GM18502 (cell line): ENCODE measurements at regions not wholly inside any gene's neighbourhood (a gene's known extent, or its start where the extent isn't known, plus 50 kb on each side); places are given as distances from the start of the nearest gene placed in this dataset.

Experiments
- ATAC-seq: cut with Tn5 transposase; IDR thresholded peaks from one replicate; pipeline ENCODE4 v1.9.1; 2021; ENCODE audit warnings: mild to moderate bottlenecking; ENCODE audit not compliant: unreplicated experiment, poor library complexity

DNA sequence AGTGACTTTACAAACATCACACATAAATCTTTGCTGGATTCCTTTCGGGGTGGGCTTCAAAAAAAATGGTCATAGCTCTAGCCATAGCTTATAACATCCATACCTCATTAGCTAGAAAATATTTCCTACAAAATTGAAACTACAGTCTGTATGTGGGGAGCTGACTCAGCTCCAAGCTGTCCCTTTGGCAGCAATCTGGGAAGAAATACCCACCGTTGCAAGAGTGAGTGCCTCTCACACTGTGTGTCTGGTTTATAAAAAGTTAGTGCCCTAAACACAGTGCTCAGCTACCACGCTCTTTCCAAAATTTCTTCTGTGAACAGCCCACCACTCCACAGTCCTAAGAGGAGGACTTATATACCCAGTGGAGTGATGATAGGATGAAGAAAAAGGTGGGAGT, 170.1 kb downstream of the RBM43 start:
- ATAC-seq, result no peak

DNA sequence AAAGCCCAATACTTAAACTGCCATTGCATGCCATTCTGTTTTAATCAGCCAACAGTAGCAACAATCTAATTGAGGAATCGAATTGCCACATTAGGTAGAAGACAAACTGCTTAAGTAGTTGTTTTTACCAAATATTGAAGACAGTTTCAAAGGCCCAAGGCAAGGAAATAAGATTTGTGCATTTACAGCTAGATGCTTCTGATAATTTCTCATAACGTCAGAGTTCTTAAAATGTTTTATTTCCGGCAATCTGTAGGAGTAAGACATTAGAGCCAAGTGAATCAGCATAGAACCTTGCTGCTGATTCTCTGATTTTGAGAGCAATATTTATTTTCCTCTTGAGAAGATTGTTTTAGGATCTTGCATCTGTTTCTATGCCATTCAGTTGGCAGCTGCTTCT, 174.3 kb downstream of the RBM43 start:
- no peak for ATAC-seq

DNA sequence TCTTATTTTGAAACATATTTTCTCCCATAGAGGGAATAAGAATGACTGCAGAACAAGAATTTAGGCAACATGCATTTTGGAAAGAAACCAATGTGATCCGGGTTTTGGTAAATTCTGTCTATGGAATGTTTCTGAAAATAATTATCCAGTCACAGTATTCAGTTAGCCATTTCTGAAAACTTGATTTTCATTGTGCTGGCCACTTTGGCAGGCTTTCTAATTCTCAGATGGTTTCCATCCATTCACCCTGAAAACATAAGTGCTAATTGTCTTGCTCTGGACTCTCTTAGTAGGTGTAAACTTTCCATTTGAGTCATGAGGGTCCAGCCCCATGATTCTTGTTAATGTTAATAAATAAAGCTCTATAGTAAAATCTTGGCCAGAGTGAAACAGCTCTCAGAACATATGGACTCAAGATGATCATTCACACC, 176.5 kb downstream of the RBM43 start:
- no peak for ATAC-seq

DNA sequence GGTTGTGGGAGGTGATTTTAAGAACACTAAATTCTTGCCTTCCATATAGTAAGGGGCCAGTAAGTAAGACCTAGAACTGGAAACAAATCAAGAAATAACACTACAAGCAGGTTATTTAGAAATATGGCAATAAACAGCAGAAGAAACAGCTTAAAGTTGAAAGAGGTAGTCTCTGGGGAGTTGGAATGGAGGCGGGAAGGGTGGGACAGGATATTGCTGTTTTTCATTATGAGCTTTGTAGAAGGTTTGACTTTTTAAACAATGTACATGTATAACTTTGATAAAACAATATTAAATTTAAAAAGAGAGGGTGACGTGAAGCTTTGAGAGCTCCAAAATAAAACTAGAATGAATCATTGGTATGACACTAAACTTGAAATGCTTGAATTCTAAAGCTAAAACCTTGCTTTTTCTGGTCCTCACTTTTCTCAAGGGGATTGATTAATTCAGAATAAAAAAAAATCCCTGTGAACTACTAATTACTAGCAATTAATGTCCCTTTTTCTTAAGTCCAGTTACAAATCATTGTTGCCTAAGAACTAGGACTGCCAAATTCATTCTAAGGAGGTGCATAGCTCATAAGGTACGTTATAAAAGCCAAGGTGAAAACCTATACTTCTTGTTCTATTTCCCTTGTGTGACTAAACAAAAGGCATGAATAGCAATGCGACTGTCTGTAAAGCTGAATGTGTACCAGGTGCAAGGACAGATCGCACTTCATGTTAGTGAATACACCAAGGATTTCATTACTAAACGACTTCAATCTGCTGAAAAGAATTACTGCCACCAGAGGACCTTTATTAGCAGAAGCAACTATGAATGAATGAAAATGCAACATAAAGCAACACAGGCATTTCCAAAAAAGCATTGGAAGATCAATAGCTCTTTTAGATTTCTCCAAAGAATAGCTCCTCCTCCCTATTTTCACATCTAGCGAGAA, 177.5 kb downstream of the RBM43 start:
- ATAC-seq, result no peak

DNA sequence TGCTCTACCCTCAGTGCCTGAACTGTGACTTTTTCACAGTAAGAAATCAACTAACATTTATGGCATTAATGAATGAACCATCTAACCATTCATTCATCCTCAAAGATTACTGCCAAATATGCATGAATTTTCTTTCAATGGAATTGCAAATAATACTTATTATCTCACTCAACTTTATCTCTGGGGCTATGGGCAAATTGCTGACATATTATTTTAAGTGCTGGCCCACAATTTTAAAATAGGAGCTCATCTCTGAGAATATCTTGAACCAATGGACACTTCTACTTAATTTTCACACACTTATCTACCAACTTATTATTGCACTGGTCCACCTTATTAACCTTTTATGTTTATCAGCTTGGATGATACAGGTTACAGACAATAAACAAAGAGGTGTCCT, 182.8 kb downstream of the RBM43 start:
- ATAC-seq, result no peak

DNA sequence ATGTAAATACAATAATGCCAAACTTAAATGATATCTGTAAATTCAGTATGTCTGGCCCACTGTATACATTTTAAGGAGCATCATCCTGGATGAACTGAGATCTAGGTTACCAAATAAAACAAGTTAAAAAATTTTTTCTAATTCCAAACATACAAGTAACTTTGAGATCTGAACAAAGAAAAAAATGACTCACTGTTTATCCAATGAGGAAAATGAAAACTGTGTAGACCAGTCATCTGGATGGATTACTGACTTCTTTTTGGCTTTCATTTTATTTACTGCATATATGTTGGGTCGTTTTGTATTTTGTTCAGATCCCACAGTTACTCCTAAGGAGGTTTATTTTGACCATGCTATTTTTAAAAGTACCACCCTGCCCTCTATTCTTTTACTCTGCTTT, 189.8 kb downstream of the RBM43 start:
- no peak for ATAC-seq

DNA sequence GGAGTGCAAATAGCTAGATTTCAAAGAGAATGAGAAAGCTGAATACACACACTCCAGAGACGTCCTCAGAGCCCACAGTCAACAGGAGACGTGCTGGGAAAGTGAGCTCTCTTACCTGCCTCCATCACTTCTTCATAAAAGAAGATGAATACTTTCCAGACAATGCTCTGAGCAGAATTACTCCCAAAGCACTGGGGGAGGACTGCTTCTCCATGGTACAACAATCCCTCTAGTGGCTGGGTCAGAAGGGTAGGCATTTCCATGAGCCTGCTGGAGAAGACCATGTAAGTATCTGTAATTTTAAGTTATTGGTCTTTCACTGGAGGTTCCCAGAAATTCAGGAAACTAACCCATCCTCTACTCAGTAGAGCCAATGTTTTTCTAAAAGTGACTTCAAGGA, 190.3 kb downstream of the RBM43 start:
- no peak for ATAC-seq

DNA sequence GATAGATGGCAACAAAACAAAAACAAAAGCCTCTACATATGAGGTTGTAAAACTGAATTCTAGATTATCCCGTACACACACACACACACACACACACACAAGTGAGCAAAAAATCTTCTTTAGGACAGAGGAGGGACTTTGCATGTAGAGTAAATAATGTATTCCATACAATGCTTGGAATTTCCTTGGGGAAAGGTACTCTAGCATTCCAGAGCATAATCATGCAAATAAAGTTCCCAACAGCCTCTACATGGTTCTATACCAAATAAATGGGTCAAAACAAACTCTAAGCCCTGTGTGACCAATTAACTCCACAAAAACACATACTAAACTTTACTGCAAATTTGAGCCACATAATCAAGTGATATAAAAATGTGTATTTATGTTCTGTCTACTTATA, 191.4 kb downstream of the RBM43 start:
- ATAC-seq, result no peak

DNA sequence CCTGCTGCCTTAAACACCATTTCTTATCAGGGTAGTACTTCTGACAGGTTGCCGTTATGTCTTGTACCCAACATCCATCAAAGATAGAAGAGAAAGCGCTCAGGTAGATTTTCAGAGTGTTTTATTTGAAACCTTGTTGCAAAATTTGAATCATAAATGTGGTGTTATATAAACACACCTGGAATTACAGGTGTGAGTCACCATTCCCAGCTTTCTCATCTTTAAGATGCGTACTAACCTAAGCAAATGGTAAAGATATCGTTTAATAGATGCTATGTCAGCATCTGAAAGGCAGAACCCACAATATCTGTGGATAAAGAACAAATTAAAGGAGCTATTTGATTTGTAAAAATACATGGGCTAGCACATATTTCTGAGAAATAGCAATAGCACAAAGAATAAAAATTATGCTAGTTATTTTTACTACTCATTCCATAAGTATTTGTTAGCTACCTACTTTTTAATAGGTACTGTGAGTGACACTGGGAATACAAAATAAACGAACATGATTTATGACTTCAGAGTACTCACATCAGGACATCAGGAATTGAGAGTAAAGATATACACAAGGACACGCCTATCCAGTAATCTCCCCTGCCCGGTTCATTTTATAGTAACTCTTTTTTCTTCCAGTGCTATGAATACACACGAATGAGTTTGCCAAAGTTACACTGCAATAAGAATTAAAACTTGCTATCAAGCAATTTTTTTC, 193.8 kb downstream of the RBM43 start:
- no peak for ATAC-seq

DNA sequence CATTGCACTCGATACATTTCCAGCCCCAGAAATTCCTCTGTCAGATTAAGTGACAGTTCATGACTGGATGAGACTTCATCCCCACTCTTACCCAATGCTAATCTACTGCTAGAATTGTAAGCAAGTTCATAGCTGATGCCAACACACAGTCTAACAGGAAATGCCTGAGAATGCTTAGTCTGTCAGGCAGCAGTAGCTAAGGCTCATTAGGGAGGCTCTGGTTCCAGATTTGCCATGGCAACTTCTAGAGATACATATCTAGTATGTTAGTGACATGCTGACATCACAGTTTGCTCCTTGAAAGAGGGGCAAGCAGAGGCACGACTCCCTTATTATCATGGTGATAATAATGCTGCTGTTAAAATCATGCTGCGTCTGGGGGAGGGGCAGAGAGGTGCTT, 198.4 kb downstream of the RBM43 start:
- no peak for ATAC-seq

DNA sequence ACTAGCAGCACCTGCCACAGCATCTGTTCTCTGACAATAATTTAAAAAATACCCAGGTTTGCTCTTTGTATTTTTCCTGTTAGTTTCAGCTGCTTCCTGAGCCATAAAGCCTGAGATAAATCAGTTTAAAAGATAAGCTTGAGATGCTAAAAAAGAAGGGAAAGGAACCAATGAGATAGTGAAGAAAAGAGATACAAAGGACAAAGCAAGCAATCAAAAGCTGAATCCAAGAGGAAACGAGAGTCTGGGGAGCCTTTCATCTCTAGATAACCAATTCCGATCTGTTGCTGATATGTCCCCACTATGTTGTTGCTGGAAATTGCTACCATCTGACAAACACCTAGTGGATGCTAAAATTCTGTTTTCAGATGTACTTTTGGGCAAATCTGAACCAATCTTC, 201.4 kb downstream of the RBM43 start:
- ATAC-seq, result no peak

DNA sequence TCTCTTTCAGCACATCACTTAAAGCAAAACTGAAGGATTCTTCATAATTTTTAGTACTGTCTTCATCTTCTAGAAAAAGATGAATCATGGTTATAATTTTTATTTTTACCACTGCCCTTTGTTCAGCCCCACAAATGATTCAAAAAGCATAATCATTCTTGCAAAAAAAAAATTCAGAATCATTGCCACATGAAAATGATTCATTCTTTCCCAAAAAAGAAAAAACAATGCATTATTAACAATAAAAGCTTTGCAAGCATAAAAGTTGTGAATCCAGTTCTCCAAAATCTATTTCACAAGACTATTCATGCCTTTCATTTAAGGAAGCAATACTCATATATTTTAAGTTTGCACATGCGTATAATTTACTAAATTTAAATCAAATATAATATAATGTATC, 204.8 kb downstream of the RBM43 start:
- no peak for ATAC-seq

DNA sequence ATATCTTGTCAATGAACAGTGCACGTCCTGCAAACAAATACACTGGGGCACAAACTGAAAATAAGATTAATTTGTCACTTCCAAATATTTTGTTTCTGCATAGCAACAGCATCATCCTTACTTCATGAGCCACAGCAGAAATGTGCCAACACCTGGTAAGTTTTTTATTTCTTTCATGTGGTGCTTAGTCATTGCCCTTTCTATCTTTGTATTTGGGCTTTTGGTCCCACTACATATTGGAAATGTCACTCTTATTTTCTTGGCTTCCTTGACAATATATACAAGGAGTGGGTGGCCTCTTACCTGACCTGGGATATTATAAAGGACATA, 208.0 kb downstream of the RBM43 start:
- ATAC-seq, result no peak

DNA sequence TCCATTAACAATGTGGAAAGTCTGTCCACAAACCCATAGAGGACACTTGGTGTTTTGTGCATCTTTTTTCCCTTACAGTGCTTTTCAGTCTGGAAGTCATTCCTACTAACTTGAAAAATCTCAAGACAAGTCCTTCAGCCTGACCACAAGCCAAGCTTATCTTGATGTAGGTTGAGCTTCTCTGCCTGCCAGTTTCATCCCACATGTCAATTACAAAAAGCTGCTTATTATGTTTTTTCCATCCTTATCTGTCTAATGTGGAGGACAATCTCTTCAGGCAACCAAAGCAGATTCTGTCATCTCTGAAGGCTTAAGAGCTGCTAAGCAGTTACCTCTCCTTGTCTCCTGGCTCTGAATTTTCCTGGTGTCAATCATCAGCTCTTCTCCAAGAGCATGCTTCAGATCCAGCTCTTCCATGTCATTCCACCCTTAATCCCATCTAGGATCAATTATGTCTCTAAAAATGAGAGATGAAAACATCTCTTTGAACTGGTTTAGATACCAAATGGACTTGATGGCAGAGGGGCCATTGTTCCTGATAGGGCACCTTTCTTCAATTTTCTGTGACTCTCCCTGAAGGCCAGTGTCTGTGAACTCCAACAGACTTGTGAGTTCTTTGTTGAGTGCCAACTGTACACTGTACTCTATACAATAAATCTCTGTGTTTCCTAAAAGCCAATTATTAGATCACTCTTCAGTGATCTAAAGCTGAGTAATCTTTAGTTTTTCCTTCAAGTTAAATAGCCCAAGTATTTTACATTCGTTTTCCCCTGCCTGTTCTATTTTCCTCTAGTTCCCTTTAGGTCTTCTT, 208.6 kb downstream of the RBM43 start:
- no peak for ATAC-seq

DNA sequence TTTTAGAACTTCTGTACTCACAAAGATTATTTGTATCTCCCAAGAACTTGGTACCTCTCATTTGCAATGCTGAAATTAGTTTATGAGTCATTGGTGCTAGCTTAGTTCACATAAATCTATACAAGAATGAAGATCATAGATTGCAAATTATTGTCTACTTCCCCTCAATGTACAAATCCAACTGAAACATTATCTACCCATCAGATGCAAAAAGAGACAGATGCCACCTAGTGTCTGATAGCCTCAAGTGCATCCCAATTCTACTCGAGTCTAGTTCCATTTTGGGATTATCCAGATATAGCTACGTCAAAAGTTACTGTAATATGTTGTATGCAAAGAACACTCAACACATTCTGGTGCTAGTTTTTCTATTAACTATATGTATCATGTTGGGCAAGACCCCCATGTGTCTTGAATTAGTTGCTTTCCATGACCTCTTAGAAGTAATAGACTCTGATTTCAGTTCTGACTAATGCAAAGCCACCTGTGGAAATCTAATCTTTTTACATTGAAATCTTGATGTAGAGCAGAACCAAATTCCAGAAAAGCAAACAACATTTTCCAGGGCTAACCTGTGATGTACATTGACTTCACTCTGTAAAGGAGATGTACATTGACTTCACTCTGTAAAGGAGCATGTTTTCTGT, 210.0 kb downstream of the RBM43 start:
- peak; percentile 91 for ATAC-seq

DNA sequence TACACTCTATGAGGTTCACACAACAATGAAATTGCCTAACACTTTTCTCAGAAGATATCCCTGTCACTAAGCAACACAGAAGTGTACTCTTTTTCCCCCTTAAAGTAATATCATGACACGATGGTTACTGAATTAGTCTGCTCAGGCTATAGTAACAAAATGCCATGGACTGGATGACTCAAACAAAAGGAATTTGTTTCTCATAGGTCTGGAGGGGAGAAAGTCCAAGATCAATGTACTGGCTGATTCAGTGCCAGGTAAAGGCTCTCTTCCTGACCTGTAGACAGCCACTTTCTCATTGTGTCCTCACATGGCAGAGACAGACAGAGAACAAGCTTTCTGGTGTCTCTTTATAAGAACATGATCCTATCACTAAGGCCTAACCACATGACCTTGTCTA, 211.9 kb downstream of the RBM43 start:
- ATAC-seq, result no peak

DNA sequence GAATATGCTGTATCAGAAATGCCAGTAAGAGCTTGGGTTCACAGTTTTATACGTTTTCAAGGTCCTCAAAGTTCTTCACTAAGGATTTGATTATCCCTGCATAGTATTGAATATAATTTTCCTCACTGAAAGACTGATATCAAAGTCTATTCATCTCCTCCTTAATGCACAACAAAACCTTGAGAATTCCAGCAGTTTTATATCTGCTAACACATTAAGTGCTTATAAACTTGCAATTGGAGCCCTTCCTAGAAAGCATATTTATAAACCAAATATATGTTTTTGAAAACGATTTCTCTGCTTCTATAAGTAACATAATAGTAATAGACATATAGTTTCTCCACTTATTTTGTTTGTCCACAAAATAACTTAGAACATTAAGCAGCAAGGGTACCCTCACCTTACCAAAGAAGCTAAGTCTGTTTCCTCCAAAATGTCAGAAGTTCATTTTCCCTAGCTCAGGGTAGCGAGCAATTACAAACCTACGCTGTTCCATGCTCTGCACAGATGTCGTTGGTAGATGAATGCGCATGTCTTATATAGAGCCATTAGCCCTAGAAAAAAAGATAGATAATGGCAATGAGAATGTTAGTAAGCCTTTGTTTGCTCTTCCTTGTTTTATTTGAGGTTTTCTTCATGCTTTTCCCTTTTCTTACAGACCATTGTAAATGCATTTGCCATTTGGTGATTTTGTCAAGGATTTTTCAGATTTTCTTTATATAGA, 213.2 kb downstream of the RBM43 start:
- ATAC-seq, result no peak

DNA sequence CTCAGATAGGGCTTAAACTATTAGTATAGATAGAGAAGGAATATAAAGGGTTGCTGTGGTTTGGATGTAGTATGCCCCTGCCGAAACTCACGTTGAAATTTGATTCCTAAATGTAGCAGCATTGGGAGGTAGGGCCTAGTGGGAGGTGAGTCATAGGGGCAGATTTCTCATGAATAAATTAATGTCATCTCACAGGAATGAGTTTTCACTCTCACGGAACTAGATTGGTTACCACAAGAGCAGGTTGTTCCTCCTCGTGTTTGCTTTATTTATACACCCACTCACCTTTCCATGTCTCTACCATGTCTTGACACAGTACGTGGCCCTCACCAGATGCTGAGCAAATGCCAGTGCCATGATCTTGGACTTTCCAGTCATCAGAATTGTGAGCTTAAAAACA, 218.2 kb downstream of the RBM43 start:
- ATAC-seq, result no peak

DNA sequence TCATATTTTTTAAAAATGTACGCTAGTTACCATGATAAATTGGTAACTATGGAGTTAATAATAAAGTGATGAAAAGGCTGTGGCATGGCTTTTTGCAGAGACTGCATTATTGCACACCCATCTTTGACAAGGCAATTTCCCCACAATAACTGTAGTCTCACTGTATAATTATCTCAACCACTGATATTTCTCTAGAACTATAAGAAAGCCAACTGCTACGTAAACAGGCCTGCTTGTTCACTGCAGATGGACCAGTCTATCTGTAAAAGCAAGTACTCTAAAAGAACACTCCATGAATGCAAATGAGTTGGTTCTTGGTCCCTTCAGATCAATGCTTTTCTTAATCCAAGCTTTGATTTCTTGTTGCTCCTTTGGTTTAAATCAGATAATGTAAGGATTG, 218.7 kb downstream of the RBM43 start:
- ATAC-seq, result no peak

DNA sequence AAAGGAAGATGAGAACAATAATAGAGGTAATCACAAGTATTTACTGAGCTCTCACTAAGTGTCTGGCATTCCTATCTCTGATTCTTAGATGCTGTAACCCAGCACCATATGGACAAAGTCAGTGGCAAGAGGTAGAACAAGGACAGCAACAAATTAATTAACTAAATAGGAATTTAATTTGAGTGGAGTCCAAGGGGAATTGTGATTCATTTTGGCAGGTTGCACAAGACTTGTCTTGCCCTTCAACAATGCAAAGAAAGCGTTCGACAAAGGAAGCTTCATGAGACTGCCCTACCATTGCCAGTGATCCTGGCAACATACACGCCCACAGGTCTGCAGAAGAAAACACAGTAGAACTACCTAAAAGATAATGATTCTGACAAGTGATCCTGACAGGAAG, 221.6 kb downstream of the RBM43 start:
- ATAC-seq, result no peak
